Endothelial cell of umbilical vein (primary cell): ENCODE measurements at regions not wholly inside any gene's neighbourhood (a gene's known extent, or its start where the extent isn't known, plus 50 kb on each side); places are given as distances from the start of the nearest gene placed in this dataset.

Experiments
- BruUV-seq: library from RNA; stranded (reverse); fragments of 400-500 nt; replicated peaks from 2 replicates; lab custom pipeline; 2021; lab: Mats Ljungman, UMichigan
- CTCF ChIA-PET: fragments of 300-600, 350-600 bp; sonication (Branson Sonifier 250); formaldehyde crosslinking; loops from one replicate; lab custom pipeline; 2021; ENCODE audit warnings: antibody characterized with exemption, inconsistent platforms; lab: Charles Lee
- POLR2A ChIA-PET: fragments of 300-600, 350-600 bp; sonication (Branson Sonifier 250); formaldehyde crosslinking; loops from one replicate; lab custom pipeline; 2021; ENCODE audit warnings: antibody characterized with exemption, inconsistent platforms; lab: Charles Lee
- DNase-seq: peaks from one replicate; pipeline ENCODE4 v3.0.0-alpha.2; 2011; ENCODE audit warnings: low read depth, low spot score
- FAIRE-seq: peaks from 2 replicates; lab custom pipeline; 2011; peaks lifted over from hg19 to GRCh38; lab: Jason Lieb, UNC
- H2AFZ ChIP-seq: 2 replicates; pipeline ENCODE4 v1.6.0; 2012; ENCODE audit warnings: low read depth, low read length, control low read depth, inconsistent platforms
- H3K27ac ChIP-seq: 2 replicates; pipeline ENCODE4 v1.5.1; 2011; ENCODE audit warnings: low read depth, mild to moderate bottlenecking, control low read depth, low read length, moderate library complexity; ENCODE audit not compliant: insufficient read depth
- H3K27me3 ChIP-seq, 2 experiments: 2 replicates each; pipeline versions ENCODE4 v1.6.0 to v1.6.1; 2011; ENCODE audit warnings: low read length in 2 of 2, mixed read lengths in 1 of 2; ENCODE audit not compliant: control insufficient read depth in 2 of 2, insufficient read depth in 2 of 2
- H3K36me3 ChIP-seq, 2 experiments: 2 replicates in 1 of 2; 3 replicates in 1 of 2; pipeline ENCODE4 v1.5.1; 2011; ENCODE audit warnings: low read length in 2 of 2, mild to moderate bottlenecking in 1 of 2, moderate library complexity in 1 of 2; ENCODE audit not compliant: control insufficient read depth in 2 of 2, insufficient read depth in 2 of 2; ENCODE audit errors: extremely low read depth in 1 of 2
- H3K4me1 ChIP-seq: 3 replicates; pipeline ENCODE4 v1.5.1; 2011; ENCODE audit warnings: mild to moderate bottlenecking, low read length; ENCODE audit not compliant: control insufficient read depth, insufficient read depth; ENCODE audit errors: extremely low read depth
- H3K4me2 ChIP-seq: 2 replicates; pipeline ENCODE4 v1.6.1; 2011; ENCODE audit warnings: low read length, control low read depth, mixed read lengths; ENCODE audit not compliant: insufficient read depth
- H3K4me3 ChIP-seq, 3 experiments: fragments of 200-600 bp in 1 of 3; sonication (generic), shearing (Covaris generic) in 1 of 3; replicated peaks in 1 of 3; 2 replicates each; pipeline ENCODE4 v1.5.1; 2011 to 2016; ENCODE audit warnings: control low read depth in 3 of 3, low read length in 3 of 3, mild to moderate bottlenecking in 2 of 3, inconsistent platforms in 1 of 3, low read depth in 1 of 3, moderate library complexity in 1 of 3; ENCODE audit not compliant: insufficient read depth in 1 of 3
- H3K79me2 ChIP-seq: 2 replicates; pipeline ENCODE4 v1.6.0; 2012; ENCODE audit warnings: low read length, inconsistent platforms; ENCODE audit not compliant: control insufficient read depth, insufficient read depth
- H3K9ac ChIP-seq: replicated peaks from 2 replicates; pipeline ENCODE3; 2011; ENCODE audit warnings: low read length, control low read depth; ENCODE audit not compliant: insufficient read depth; ENCODE audit errors: extremely low read depth
- H3K9me1 ChIP-seq: replicated peaks from 3 replicates; pipeline ENCODE4 v1.6.0; 2011; ENCODE audit warnings: mild to moderate bottlenecking, low read length; ENCODE audit not compliant: control insufficient read depth, insufficient read depth; ENCODE audit errors: extremely low read depth
- H3K9me3 ChIP-seq: replicated peaks from 2 replicates; pipeline ENCODE4 v1.5.1; 2012; ENCODE audit warnings: low read length, inconsistent platforms; ENCODE audit not compliant: control insufficient read depth, insufficient read depth
- H4K20me1 ChIP-seq: replicated peaks from 2 replicates; pipeline ENCODE3; 2011; ENCODE audit warnings: mild to moderate bottlenecking, low read length; ENCODE audit not compliant: control insufficient read depth, insufficient read depth; ENCODE audit errors: extremely low read depth
- EZH2 ChIP-seq: IDR thresholded peaks from 2 replicates; pipeline ENCODE4 v1.6.1; 2012; ENCODE audit warnings: borderline replicate concordance, low read depth, mild to moderate bottlenecking, moderate library complexity, low read length, inconsistent platforms; ENCODE audit not compliant: severe bottlenecking
- FOS ChIP-seq: IDR thresholded peaks from 2 replicates; pipeline ENCODE4 v1.6.1; 2011; ENCODE audit warnings: mild to moderate bottlenecking, low read length, moderate library complexity, borderline replicate concordance; ENCODE audit not compliant: insufficient read depth
- JUN ChIP-seq: IDR thresholded peaks from 2 replicates; pipeline ENCODE4 v1.6.1; 2011; ENCODE audit warnings: borderline replicate concordance, low read depth; ENCODE audit not compliant: insufficient read length, insufficient read depth
- MAX ChIP-seq: IDR thresholded peaks from 2 replicates; pipeline ENCODE4 v1.6.1; 2011; ENCODE audit not compliant: insufficient read depth, insufficient read length
- POLR2A ChIP-seq: IDR thresholded peaks from 2 replicates; pipeline ENCODE4 v1.6.1; 2012; ENCODE audit warnings: low read depth, mild to moderate bottlenecking, control low read depth, low read length
- POLR2AphosphoS5 ChIP-seq: IDR thresholded peaks from 2 replicates; pipeline ENCODE4 v1.6.1; 2012; ENCODE audit warnings: low read depth, mild to moderate bottlenecking, control low read depth, low read length, moderate library complexity; ENCODE audit not compliant: insufficient read depth
- dilution Hi-C: fragments of 300-500 bp; cut with MboI; formaldehyde crosslinking; loops from one replicate; pipeline ENCODE4 v1.15.0; 2019; ENCODE audit warnings: low sequenced_read_pairs; ENCODE audit not compliant: extremely low pct_ligation_motif_present
- intact Hi-C: fragments of 100-400 bp; cut with micrococcal nuclease; formaldehyde crosslinking; loops from one replicate; pipeline ENCODE4 v1.10.0; 2022
- TF ChIP-seq, protein P1 (sequence below), 2 donors: IDR thresholded peaks; 1 replicate in 1 of 2; 2 replicates in 1 of 2; pipeline ENCODE4 v1.5.1; 2011; ENCODE audit warnings: low read length in 2 of 2, mild to moderate bottlenecking in 2 of 2, moderate library complexity in 2 of 2, control low read depth in 1 of 2, inconsistent platforms in 1 of 2, low read depth in 1 of 2; ENCODE audit not compliant: insufficient read depth in 1 of 2; ENCODE audit errors: extremely low read depth in 1 of 2

- Histone ChIP-seq H3K4me1 (no peaks in the 10 kb centered on the region), H3K4me3 (no peak overlapping the region), H3K36me3 (no peaks in the 10 kb centered on the region), H3K27me3 (no peaks in the 10 kb centered on the region), H2AFZ (no peak overlapping the region), H3K4me2 (no peak overlapping the region), H3K9me3 (peaks cover 4% of the 10 kb centered on the region), H3K79me2 (no peaks in the 10 kb centered on the region), H4K20me1 (no peaks in the 10 kb centered on the region), H3K9me1 (no peaks in the 10 kb centered on the region), H3K27ac (no peak overlapping the region), H3K9ac (no peak overlapping the region)
- ChIA-PET CTCF (no interaction called here), POLR2A (no interaction called here)
- FAIRE-seq = no peak
- no TSS peak for BruUV-seq
- no peak for TF ChIP-seq POLR2A
- TF ChIP-seq MAX = no peak
- TF ChIP-seq JUN = no peak
- no peak for TF ChIP-seq FOS
- TF ChIP-seq, protein P1, sequence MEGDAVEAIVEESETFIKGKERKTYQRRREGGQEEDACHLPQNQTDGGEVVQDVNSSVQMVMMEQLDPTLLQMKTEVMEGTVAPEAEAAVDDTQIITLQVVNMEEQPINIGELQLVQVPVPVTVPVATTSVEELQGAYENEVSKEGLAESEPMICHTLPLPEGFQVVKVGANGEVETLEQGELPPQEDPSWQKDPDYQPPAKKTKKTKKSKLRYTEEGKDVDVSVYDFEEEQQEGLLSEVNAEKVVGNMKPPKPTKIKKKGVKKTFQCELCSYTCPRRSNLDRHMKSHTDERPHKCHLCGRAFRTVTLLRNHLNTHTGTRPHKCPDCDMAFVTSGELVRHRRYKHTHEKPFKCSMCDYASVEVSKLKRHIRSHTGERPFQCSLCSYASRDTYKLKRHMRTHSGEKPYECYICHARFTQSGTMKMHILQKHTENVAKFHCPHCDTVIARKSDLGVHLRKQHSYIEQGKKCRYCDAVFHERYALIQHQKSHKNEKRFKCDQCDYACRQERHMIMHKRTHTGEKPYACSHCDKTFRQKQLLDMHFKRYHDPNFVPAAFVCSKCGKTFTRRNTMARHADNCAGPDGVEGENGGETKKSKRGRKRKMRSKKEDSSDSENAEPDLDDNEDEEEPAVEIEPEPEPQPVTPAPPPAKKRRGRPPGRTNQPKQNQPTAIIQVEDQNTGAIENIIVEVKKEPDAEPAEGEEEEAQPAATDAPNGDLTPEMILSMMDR (IDR thresholded peaks at IDR 0.05; ENCODE audit: extremely low read depth in 1 of 2, insufficient read depth in 1 of 2, low read depth in 1 of 2, low read length in 2 of 2) = no peak
- TF ChIP-seq EZH2 = no peak
- TF ChIP-seq POLR2AphosphoS5 = no peak
- dilution Hi-C loops (no loop called here), intact Hi-C loops (no loop called here)
- no peak for DNase-seq
These were observed 315.5 kb downstream of the FAT3 start for GRCh38 chr11:92540096-92540495.
